SK-N-SH treated with all-trans-retinoic acid at 6 μM for 48 hours (cell line): ENCODE measurements at regions not wholly inside any gene's neighbourhood (a gene's known extent, or its start where the extent isn't known, plus 50 kb on each side); places are given as distances from the start of the nearest gene placed in this dataset.

Source experiments
- BACH2 ChIP-seq: fragments of 250-450 bp; sonication (Bioruptor Pico); IDR thresholded peaks from 2 replicates; pipeline ENCODE4 v1.9.0; 2021; ENCODE audit warnings: mild to moderate bottlenecking, borderline replicate concordance
- ISL1 ChIP-seq: fragments of 250-450 bp; sonication (Bioruptor Pico); IDR thresholded peaks from 2 replicates; pipeline ENCODE4 v2.1.2; 2022; ENCODE audit warnings: mild to moderate bottlenecking, moderate library complexity
- PPARA ChIP-seq: fragments of 250-450 bp; sonication (Bioruptor Pico); IDR thresholded peaks from 2 replicates; pipeline ENCODE4 v1.5.0; 2020; ENCODE audit warnings: mild to moderate bottlenecking, borderline replicate concordance
- TCF4 ChIP-seq: fragments of 250-450 bp; sonication (Bioruptor Pico); IDR thresholded peaks from 2 replicates; pipeline ENCODE4 v1.8.0; 2021; ENCODE audit warnings: mild to moderate bottlenecking, moderate library complexity, borderline replicate concordance
- ZFP3 ChIP-seq: fragments of 250-450 bp; sonication (Bioruptor Pico); IDR thresholded peaks from 2 replicates; pipeline ENCODE4 v1.5.0; 2020; ENCODE audit warnings: mild to moderate bottlenecking, moderate library complexity
- ZFP30 ChIP-seq: fragments of 450-650 bp; formaldehyde crosslinking; IDR thresholded peaks from 2 replicates; pipeline ENCODE4 v1.5.0; 2022; ENCODE audit warnings: mild to moderate bottlenecking, moderate library complexity
- ZNF565 ChIP-seq: fragments of 450-650 bp; formaldehyde crosslinking; conservative IDR thresholded peaks from 2 replicates; pipeline ENCODE4 v1.5.0; 2020; ENCODE audit warnings: low read depth, mild to moderate bottlenecking, moderate library complexity
- ZNF70 ChIP-seq: fragments of 450-650 bp; formaldehyde crosslinking; IDR thresholded peaks from 2 replicates; pipeline ENCODE4 v1.5.0; 2020; ENCODE audit warnings: mild to moderate bottlenecking, moderate library complexity
- TF ChIP-seq, protein P1 (sequence below): fragments of 250-450 bp; sonication (Bioruptor Pico); IDR thresholded peaks from 2 replicates; pipeline ENCODE4 v1.8.0; 2020; ENCODE audit warnings: mild to moderate bottlenecking, moderate library complexity, borderline replicate concordance
- TF ChIP-seq, protein P2 (sequence below): fragments of 250-450 bp; sonication (Bioruptor Pico); IDR thresholded peaks from 2 replicates; pipeline ENCODE4 v1.5.1; 2021; ENCODE audit warnings: mild to moderate bottlenecking, moderate library complexity
- TF ChIP-seq, protein P3 (sequence below): fragments of 250-450 bp; sonication (Bioruptor Pico); IDR thresholded peaks from 2 replicates; pipeline ENCODE4 v1.8.0; 2021; ENCODE audit warnings: low read depth, mild to moderate bottlenecking, moderate library complexity, borderline replicate concordance
- TF ChIP-seq, protein P4 (sequence below): fragments of 250-450 bp; sonication (Bioruptor Pico); IDR thresholded peaks from 2 replicates; pipeline ENCODE4 v1.5.1; 2020; ENCODE audit warnings: low read depth, mild to moderate bottlenecking, moderate library complexity

DNA sequence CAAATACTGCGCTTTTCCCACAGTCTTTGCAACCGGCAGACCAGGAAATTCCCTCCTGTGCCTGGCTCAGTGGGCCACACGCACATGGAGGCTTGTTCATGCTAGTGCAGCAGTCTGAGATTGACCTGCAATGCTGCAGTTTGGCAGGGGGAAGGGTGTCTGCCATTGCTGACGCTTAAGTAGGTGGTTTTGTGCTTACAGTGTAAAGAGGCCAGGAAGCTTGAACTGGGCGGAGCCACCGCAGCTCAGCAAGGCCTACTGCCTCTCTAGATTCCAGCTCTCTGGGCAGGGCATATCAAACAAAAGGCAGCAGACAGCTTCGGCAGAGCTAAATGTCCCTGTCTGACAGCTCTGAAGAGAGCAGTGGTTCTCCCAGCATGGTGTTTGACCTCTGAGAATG is 390.5 kb upstream of the TECRL start:
- TF ChIP-seq, protein P1, sequence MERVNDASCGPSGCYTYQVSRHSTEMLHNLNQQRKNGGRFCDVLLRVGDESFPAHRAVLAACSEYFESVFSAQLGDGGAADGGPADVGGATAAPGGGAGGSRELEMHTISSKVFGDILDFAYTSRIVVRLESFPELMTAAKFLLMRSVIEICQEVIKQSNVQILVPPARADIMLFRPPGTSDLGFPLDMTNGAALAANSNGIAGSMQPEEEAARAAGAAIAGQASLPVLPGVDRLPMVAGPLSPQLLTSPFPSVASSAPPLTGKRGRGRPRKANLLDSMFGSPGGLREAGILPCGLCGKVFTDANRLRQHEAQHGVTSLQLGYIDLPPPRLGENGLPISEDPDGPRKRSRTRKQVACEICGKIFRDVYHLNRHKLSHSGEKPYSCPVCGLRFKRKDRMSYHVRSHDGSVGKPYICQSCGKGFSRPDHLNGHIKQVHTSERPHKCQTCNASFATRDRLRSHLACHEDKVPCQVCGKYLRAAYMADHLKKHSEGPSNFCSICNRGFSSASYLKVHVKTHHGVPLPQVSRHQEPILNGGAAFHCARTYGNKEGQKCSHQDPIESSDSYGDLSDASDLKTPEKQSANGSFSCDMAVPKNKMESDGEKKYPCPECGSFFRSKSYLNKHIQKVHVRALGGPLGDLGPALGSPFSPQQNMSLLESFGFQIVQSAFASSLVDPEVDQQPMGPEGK = no peak
- no peak for TF ChIP-seq PPARA (CRISPR knock-in tag)
- no peak for TF ChIP-seq BACH2 (CRISPR knock-in tag)
- TF ChIP-seq ZNF565 = no peak
- no peak for TF ChIP-seq ZFP30 (CRISPR knock-in tag)
- no peak for TF ChIP-seq ZNF70 (CRISPR knock-in tag)
- TF ChIP-seq, protein P2, sequence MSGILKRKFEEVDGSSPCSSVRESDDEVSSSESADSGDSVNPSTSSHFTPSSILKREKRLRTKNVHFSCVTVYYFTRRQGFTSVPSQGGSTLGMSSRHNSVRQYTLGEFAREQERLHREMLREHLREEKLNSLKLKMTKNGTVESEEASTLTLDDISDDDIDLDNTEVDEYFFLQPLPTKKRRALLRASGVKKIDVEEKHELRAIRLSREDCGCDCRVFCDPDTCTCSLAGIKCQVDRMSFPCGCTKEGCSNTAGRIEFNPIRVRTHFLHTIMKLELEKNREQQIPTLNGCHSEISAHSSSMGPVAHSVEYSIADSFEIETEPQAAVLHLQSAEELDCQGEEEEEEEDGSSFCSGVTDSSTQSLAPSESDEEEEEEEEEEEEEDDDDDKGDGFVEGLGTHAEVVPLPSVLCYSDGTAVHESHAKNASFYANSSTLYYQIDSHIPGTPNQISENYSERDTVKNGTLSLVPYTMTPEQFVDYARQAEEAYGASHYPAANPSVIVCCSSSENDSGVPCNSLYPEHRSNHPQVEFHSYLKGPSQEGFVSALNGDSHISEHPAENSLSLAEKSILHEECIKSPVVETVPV (CRISPR knock-in tag) = no peak
- no peak for TF ChIP-seq ISL1 (CRISPR knock-in tag)
- TF ChIP-seq, protein P3, sequence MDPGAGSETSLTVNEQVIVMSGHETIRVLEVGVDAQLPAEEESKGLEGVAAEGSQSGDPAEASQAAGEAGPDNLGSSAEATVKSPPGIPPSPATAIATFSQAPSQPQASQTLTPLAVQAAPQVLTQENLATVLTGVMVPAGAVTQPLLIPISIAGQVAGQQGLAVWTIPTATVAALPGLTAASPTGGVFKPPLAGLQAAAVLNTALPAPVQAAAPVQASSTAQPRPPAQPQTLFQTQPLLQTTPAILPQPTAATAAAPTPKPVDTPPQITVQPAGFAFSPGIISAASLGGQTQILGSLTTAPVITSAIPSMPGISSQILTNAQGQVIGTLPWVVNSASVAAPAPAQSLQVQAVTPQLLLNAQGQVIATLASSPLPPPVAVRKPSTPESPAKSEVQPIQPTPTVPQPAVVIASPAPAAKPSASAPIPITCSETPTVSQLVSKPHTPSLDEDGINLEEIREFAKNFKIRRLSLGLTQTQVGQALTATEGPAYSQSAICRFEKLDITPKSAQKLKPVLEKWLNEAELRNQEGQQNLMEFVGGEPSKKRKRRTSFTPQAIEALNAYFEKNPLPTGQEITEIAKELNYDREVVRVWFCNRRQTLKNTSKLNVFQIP (CRISPR knock-in tag) = no peak
- TF ChIP-seq TCF4 (CRISPR knock-in tag) = no peak
- TF ChIP-seq, protein P4, sequence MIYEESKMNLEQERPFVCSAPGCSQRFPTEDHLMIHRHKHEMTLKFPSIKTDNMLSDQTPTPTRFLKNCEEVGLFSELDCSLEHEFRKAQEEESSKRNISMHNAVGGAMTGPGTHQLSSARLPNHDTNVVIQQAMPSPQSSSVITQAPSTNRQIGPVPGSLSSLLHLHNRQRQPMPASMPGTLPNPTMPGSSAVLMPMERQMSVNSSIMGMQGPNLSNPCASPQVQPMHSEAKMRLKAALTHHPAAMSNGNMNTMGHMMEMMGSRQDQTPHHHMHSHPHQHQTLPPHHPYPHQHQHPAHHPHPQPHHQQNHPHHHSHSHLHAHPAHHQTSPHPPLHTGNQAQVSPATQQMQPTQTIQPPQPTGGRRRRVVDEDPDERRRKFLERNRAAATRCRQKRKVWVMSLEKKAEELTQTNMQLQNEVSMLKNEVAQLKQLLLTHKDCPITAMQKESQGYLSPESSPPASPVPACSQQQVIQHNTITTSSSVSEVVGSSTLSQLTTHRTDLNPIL = no peak
- no peak for TF ChIP-seq ZFP3
